HG02885 (cell line): ENCODE measurements at regions not wholly inside any gene's neighbourhood (a gene's known extent, or its start where the extent isn't known, plus 50 kb on each side); places are given as distances from the start of the nearest gene placed in this dataset.
"Not testable (repeated sequence)": the region's sequence is repeated elsewhere in the genome, so short reads cannot be mapped to it uniquely, and the experiment has no call there.

Source experiments
- ATAC-seq: cut with Tn5 transposase; IDR thresholded peaks from one replicate; pipeline ENCODE4 v1.9.1; 2021; ENCODE audit warnings: mild to moderate bottlenecking; ENCODE audit not compliant: unreplicated experiment, poor library complexity

DNA sequence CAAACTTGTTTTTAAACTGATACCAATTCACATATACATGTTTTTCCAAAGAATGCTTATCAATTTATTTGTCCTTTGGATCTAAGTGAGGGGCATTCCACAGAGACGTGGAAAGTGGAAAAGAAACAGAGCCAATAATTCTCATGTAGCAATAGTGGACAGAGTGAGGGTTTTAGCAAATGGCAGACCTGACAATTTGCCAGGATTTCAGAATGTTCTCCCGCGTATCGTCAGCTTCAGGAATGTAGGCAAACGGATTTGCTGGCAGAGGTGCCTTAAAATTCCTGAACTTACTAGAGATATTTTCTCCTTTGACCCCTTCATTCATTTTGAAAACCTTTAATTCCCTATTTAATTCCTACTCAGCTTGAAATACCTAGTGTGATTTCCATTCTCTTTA, 193.4 kb upstream of the CPHXL start:
- no peak for ATAC-seq

- ATAC-seq = no peak
Measured at GRCh38 chr16:75921281-75921680, 195.0 kb upstream of the CPHXL start.

DNA sequence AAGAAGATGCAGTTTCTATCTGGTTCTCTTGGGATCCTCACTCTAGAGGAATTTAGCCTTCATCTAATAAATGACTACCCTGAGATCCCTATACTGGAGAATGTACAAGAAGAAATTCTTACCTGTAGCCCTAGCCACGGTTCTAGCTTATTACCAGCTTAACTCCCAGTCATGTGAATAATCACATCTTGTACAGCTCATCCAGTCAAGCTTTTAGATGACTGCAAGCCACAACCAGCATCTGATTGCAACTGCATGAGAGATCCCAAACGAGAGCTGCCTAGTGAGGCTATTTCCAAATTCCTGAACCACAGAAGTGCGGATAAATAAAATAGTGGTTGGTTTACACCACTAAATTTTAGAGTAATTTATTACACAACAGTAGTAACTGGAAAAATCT, 196.0 kb upstream of the CPHXL start:
- ATAC-seq = no peak

DNA sequence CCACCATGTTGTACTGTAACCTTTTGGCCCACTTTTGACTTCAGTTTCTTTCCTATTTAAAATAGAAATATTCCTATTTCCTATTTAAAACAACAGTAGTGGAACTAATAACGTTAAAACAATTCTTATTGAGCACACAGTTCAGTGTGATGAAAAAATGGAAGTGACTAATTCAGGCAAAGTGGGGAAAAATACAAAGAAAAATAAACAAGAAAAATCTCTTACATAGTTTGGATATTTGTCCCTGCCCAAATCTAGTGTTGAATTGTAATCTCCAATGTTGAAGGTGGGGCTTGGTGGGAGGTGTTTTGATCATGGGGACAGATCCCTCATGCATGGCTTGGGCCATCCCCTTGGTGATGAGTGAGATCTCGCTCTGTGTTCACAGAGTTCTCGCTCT, 198.1 kb upstream of the CPHXL start:
- ATAC-seq = no peak

GRCh38 chr16:75927810-75928209, 201.5 kb upstream of the CPHXL start:
- no peak for ATAC-seq

DNA sequence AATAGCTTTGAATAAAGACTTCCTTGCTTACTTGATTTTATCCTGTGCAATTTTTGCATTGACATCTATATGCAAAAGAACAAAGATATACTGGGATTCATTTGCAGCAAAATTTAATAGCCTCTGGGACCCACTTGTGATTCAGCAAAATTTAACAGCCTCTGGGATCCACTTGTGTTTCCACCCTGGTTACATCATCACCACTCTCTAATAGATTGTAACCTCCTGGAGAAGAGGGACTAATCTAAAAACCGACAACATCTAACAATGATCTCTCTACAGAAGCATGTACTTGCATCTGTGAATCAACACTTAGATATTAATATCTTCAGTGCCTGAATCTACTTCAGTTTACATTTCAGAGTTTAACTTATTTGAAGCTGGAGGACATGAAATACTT, 202.0 kb upstream of the CPHXL start:
- no peak for ATAC-seq

DNA sequence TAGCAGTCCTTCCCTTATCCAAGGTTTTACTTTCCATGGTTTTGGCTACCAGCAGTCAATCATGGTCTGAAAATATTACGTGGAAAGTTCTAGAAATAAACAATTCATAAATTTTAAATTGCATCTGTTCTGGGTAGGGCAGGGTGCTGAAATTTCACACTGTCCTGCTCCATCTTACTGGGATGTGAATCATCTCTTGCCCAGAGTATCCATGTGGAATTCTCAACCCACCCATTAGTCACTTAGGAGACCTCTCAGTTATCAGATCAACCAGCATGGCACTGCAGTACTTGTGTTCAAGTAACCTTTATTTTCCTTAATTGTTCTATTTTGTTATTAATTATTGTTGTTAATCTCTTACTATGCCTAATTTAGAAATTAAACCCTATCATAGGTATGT, 202.8 kb upstream of the CPHXL start:
- ATAC-seq = no peak

DNA sequence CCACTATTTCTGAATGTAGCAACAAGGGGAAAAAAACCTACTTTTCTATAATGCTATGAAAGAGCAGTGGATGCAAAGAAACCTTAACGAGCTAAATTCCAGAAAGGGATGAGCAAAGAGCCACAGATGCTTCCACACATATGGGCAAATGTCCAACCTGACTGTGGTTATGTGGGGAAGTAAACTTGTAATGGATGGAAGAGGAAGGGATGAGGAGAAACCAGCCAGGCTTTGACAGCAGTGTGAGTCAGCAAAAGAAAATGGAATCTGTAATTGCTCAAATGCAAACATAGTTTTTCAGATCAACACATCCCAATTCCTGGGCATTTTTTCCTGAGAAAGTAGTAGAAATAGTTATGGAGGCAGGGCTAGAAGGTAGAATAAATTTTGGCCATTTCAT, 204.8 kb upstream of the CPHXL start:
- no peak for ATAC-seq

- ATAC-seq = no peak
Measured at GRCh38 chr16:75931970-75932369, 205.7 kb upstream of the CPHXL start.

DNA sequence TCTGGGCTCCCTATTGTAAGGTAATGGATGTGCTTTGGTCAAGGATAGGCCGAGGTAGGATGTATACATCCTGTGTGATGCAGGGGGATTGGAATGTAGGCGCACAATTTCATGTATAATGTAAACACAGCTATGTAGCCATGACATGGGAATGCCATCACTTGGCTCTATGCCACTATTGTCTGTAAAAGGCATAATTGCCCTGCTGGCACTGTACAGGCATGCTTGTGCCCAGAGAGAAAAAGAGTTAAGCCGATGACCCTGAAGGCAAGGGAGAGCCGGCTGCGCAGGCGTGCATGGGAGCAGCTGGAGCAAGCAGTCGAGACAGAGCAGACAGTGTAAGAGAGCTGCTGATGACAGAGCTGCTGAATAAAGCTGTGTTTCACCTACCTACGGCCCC, 212.5 kb upstream of the CPHXL start:
- no peak for ATAC-seq

- no peak for ATAC-seq
Measured at GRCh38 chr16:75942351-75942750, 216.1 kb upstream of the CPHXL start.

DNA sequence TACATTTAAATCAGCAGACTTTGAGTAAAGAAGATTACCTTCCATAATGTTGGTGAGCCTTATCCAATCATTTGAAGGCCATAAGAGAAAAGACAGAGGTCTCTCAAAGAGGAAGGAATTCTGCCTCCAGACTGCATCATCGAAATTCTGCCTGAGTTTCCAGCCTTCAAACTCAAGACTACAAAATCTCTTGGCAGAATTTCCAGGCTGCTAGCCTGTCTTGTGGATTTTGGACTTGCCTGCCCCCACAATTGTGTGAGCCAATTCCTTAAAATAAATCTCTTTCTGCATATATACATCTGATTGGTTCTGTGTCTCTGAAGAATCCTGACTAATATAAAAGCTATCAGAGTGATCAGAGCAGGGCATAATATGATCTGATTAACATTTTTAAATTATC, 216.6 kb upstream of the CPHXL start:
- ATAC-seq = no peak

GRCh38 chr16:75943705-75944514, 217.6 kb upstream of the CPHXL start:
- no peak for ATAC-seq

DNA sequence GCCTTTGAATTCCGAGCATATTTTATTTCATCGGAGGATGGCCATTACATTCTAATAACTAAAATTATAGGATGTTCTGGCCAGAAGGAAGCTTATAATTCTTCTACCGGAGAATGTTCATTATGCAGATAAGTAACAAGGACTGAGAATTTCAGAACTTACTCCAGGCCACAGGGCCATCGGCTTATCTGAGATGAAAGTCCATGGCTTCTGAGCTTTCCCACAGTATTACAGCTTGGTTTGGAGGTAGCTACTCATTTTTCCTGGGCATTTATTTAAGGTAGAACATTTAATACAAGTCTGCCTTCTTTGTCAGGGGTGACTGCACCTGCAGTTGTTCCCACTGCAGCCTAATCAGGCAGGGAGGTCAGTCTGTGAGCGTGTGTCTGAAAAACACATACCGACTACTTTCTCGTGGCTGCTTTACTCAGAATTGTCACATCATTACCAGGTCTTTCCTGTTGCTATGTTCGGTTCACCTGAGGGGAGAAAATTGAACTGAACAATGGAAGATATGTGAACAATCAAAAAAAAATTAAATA, 219.7 kb upstream of the CPHXL start:
- ATAC-seq = no peak

DNA sequence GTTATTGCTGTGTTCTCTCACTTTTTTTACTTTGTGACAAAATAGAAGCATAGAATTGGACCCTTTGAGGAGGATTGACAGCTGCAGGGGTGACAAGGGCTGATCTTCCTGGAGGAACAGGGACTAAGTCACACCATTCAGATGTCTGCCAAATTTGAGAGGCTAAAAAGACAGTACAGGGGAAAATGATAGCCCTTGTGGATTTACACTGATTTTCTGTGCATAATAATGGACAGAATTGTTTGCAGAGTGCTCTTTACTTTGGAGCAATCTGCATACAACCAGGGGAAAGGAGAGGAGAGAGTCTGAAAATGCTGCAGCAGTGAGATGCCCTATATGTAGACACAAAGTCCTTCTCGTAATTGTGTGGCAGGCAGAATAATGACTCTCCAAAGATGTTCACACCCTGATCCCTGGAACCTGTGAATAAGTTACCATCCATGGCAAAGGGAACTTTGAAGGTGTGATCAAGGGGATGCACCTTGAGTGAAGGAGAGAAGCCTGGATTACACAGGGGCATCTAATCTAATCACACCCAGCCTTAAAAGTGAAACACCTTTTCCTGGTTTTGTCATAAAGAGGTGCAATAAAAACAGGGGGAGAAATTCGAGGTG, 221.4 kb upstream of the CPHXL start:
- no peak for ATAC-seq

GRCh38 chr16:75948441-75948840, 222.2 kb upstream of the CPHXL start:
- ATAC-seq = no peak

- ATAC-seq = no peak
Measured at GRCh38 chr16:75948886-75949285, 222.6 kb upstream of the CPHXL start.

GRCh38 chr16:75952124-75952523, 225.8 kb upstream of the CPHXL start:
- no peak for ATAC-seq

DNA sequence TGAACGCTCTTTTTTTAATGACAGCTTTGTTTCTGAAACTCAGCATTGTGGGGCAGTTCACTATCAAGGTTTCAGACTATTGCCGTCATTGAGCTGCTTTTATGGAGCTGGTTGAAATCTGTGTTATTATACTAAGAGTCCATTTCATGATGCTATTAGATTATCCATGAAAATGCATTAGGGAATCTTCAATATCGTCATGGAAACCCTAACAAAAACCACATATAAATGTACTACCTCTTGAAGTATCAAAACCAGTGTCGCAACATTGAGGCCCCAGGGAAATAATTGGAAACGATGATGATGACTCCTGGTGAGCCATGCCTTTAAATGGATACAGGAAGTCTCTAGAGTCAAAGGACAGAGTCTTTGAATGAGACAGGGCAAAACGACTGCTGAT, 231.6 kb upstream of the CPHXL start:
- no peak for ATAC-seq

DNA sequence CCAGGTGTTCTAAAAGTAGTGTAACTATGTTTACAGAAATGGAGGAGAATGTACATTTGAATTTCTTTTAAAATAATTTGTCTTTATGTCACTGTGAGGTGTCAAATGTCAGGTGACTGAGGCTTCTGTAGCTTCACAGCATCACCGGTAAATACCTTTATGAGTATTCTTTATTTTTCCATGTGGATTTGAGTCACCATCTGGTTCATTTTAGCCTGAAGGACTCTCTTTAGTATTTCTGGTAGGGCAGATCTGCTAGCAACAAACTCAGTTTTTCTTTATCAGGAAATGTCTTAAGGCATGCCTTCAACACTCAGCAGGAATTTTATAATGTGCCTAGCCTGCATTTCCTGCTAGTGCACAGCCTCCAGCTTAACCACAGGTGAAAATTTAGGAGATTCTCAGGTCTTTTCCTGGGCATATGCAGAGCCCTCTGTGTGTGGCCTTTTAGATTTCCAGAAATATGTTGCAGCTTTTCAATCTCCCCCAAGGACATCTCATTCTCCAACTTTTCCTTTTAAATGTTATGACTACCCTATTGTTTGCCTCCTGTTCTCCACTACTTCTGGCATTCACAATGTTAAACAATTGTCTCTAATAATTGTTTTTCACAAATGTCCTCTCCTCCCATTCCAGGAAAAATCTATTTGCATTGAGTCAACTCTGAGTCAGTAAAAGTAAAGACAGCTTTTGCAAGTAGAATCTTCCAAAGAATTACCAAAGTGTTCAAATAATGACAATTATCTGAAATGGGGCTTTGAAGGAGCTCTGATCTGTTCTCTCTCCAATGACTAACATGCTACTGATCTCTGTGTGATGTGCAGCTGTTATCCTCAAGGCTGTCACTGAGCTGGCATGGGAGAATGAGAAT, 239.4 kb upstream of the CPHXL start:
- no peak for ATAC-seq

- not testable (repeated sequence) for ATAC-seq
Measured at GRCh38 chr16:75969120-75969519, 242.8 kb upstream of the CPHXL start.
